Osteoblast (primary cell): ENCODE measurements at regions not wholly inside any gene's neighbourhood (a gene's known extent, or its start where the extent isn't known, plus 50 kb on each side); places are given as distances from the start of the nearest gene placed in this dataset.

ENCODE experiments used
- DNase-seq: peaks from one replicate; pipeline ENCODE4 v3.0.0; 2011; ENCODE audit warnings: low spot score, mixed read lengths; ENCODE audit not compliant: insufficient read length; ENCODE audit errors: missing footprints
- H2AFZ ChIP-seq: 2 replicates; pipeline ENCODE4 v1.6.0; 2011; ENCODE audit warnings: mild to moderate bottlenecking, low read length
- H3K27ac ChIP-seq: 2 replicates; pipeline ENCODE4 v1.5.1; 2011; ENCODE audit warnings: mild to moderate bottlenecking, low read depth, low read length, moderate library complexity
- H3K27me3 ChIP-seq: 2 replicates; pipeline ENCODE4 v1.6.0; 2012; ENCODE audit warnings: mild to moderate bottlenecking, control low read depth, inconsistent platforms, low read length, moderate library complexity; ENCODE audit not compliant: insufficient read depth
- H3K36me3 ChIP-seq: 2 replicates; pipeline ENCODE4 v1.5.1; 2011; ENCODE audit warnings: mild to moderate bottlenecking, low read length, control low read depth, moderate library complexity; ENCODE audit not compliant: insufficient read depth
- H3K4me1 ChIP-seq: 2 replicates; pipeline ENCODE4 v1.5.1; 2011; ENCODE audit warnings: mild to moderate bottlenecking, low read length, control low read depth, moderate library complexity; ENCODE audit not compliant: insufficient read depth
- H3K4me2 ChIP-seq: 2 replicates; pipeline ENCODE4 v1.6.0; 2011; ENCODE audit warnings: mild to moderate bottlenecking, low read length; ENCODE audit not compliant: insufficient read depth
- H3K4me3 ChIP-seq: fragments of 200-600 bp; sonication (generic); 3 replicates; pipeline ENCODE4 v1.5.1; 2012; ENCODE audit warnings: mild to moderate bottlenecking, low read length, inconsistent platforms; ENCODE audit not compliant: insufficient read depth
- H3K79me2 ChIP-seq: 2 replicates; pipeline ENCODE4 v1.6.0; 2012; ENCODE audit warnings: mild to moderate bottlenecking, low read length, control low read depth, inconsistent platforms; ENCODE audit not compliant: insufficient read depth
- H3K9me3 ChIP-seq: 2 replicates; pipeline ENCODE4 v1.5.1; 2011; ENCODE audit warnings: low read depth, low read length, control low read depth
- H4K20me1 ChIP-seq: 2 replicates; pipeline ENCODE4 v1.6.0; 2012; ENCODE audit warnings: mild to moderate bottlenecking, low read length, control low read depth; ENCODE audit not compliant: insufficient read depth
- TF ChIP-seq, protein P1 (sequence below): IDR thresholded peaks from 2 replicates; pipeline ENCODE4 v1.5.1; 2011; ENCODE audit warnings: mild to moderate bottlenecking, low read depth, low read length, moderate library complexity; ENCODE audit errors: extremely low read depth

- H3K27ac ChIP-seq, result no peak overlapping the region
- H3K9me3 ChIP-seq, result no peaks in the 10 kb centered on the region
- no peaks in the 10 kb centered on the region for H4K20me1 ChIP-seq
- no peak overlapping the region for H2AFZ ChIP-seq
- H3K4me2 ChIP-seq, result no peak overlapping the region
- no peaks in the 10 kb centered on the region for H3K27me3 ChIP-seq
- H3K36me3 ChIP-seq, result no peaks in the 10 kb centered on the region
- H3K4me3 ChIP-seq, result no peak overlapping the region
- H3K4me1 ChIP-seq, result no peaks in the 10 kb centered on the region
- TF ChIP-seq, protein P1, sequence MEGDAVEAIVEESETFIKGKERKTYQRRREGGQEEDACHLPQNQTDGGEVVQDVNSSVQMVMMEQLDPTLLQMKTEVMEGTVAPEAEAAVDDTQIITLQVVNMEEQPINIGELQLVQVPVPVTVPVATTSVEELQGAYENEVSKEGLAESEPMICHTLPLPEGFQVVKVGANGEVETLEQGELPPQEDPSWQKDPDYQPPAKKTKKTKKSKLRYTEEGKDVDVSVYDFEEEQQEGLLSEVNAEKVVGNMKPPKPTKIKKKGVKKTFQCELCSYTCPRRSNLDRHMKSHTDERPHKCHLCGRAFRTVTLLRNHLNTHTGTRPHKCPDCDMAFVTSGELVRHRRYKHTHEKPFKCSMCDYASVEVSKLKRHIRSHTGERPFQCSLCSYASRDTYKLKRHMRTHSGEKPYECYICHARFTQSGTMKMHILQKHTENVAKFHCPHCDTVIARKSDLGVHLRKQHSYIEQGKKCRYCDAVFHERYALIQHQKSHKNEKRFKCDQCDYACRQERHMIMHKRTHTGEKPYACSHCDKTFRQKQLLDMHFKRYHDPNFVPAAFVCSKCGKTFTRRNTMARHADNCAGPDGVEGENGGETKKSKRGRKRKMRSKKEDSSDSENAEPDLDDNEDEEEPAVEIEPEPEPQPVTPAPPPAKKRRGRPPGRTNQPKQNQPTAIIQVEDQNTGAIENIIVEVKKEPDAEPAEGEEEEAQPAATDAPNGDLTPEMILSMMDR, result no peak
- no peaks in the 10 kb centered on the region for H3K79me2 ChIP-seq
- DNase-seq, result no peak
Observed at GRCh38 chr4:189291939-189292338, 648.7 kb upstream of the FRG1 start.

DNA sequence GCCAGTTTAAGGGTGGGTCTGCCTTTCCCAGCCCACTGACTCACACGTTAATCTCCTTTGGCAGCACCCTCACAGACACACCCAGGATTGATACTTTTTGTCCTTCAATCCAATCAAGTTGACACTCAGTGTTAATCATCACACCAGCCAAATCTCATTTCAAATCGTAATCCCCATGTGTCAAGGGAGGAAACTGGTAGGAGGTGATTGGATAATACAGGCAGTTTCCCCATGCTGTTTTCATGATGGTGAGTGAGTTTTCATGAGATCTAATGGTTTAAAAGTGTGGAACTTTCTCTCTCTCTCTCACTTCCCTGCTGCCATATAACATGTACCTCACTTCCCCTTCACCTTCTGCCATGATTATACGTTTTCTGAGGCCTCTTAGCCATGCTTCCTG is 647.2 kb upstream of the FRG1 start:
- TF ChIP-seq, protein P1, result no peak
- Histone ChIP-seq H3K36me3 (no peaks in the 10 kb centered on the region), H3K79me2 (no peaks in the 10 kb centered on the region), H2AFZ (no peak overlapping the region), H3K4me2 (no peak overlapping the region), H3K4me3 (no peak overlapping the region), H3K27me3 (no peaks in the 10 kb centered on the region), H4K20me1 (no peaks in the 10 kb centered on the region), H3K9me3 (no peaks in the 10 kb centered on the region), H3K27ac (no peak overlapping the region), H3K4me1 (no peaks in the 10 kb centered on the region)
- no peak for DNase-seq

GRCh38 chr4:189294574-189294973 is 646.1 kb upstream of the FRG1 start:
- H3K79me2 ChIP-seq, result no peaks in the 10 kb centered on the region
- no peak overlapping the region for H3K4me3 ChIP-seq
- no peaks in the 10 kb centered on the region for H3K4me1 ChIP-seq
- TF ChIP-seq, protein P1, result no peak
- no peaks in the 10 kb centered on the region for H3K27me3 ChIP-seq
- no peak for DNase-seq
- no peak overlapping the region for H2AFZ ChIP-seq
- H3K9me3 ChIP-seq, result no peaks in the 10 kb centered on the region
- no peak overlapping the region for H3K4me2 ChIP-seq
- no peaks in the 10 kb centered on the region for H3K36me3 ChIP-seq
- no peaks in the 10 kb centered on the region for H4K20me1 ChIP-seq
- H3K27ac ChIP-seq, result no peak overlapping the region

DNA sequence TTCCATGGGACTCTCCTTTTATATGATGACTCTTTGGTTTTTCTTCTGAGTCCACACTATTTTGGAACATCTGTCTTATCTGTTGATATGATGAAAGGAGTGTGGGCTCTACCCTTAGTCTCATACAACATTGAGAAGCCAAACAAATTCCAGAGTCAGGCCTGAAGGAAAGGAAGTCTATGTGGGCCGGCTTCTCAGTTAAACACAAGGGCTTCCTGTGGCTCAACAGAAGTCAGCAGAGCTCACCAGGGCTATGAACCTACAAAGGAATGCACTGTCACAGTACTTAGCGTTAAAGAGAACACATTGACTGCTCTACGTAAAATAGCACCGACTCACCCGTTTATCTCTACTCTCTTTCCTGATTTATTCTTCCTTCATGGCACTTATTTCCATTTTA is 641.0 kb upstream of the FRG1 start:
- Histone ChIP-seq H3K27me3 (no peaks in the 10 kb centered on the region), H3K79me2 (no peaks in the 10 kb centered on the region), H3K36me3 (no peaks in the 10 kb centered on the region), H3K9me3 (no peaks in the 10 kb centered on the region), H3K4me2 (no peak overlapping the region), H4K20me1 (no peaks in the 10 kb centered on the region), H3K4me3 (no peak overlapping the region), H2AFZ (no peak overlapping the region), H3K27ac (no peak overlapping the region), H3K4me1 (no peaks in the 10 kb centered on the region)
- TF ChIP-seq, protein P1, result no peak
- no peak for DNase-seq
